H1 (cell line): ENCODE measurements at regions not wholly inside any gene's neighbourhood (a gene's known extent, or its start where the extent isn't known, plus 50 kb on each side); places are given as distances from the start of the nearest gene placed in this dataset.

ENCODE experiments used
- CTCF ChIA-PET: fragments of 300-600 bp; sonication (Branson Sonifier 250); formaldehyde crosslinking; loops from one replicate; lab custom pipeline; 2021; ENCODE audit not compliant: partially characterized antibody; lab: Charles Lee
- POLR2A ChIA-PET: fragments of 300-600 bp; sonication (Branson Sonifier 250); formaldehyde crosslinking; loops from one replicate; lab custom pipeline; 2021; ENCODE audit warnings: inconsistent platforms; ENCODE audit not compliant: partially characterized antibody; lab: Charles Lee
- DNase-seq, 2 experiments: peaks; one replicate each; pipeline versions ENCODE4 v3.0.0 to v3.0.0-alpha.2; 2010 to 2022; ENCODE audit warnings: low spot score in 2 of 2, low read depth in 1 of 2, mixed read lengths in 1 of 2
- FAIRE-seq: peaks from 2 replicates; lab custom pipeline; 2011; peaks lifted over from hg19 to GRCh38; lab: Jason Lieb, UNC
- H2AFZ ChIP-seq: 2 replicates; pipeline ENCODE4 v1.8.1; 2012; ENCODE audit warnings: low read length, inconsistent platforms
- H2AK5ac ChIP-seq: 2 replicates; pipeline ENCODE4 v1.6.1; 2013; ENCODE audit warnings: low read depth, low read length
- H2BK120ac ChIP-seq: replicated peaks from 2 replicates; pipeline ENCODE3; 2013; ENCODE audit warnings: low read depth, low read length, inconsistent platforms
- H2BK12ac ChIP-seq: 2 replicates; pipeline ENCODE4 v1.6.1; 2013; ENCODE audit warnings: low read depth, low read length
- H2BK15ac ChIP-seq: 2 replicates; pipeline ENCODE4 v1.6.1; 2013; ENCODE audit warnings: low read length
- H2BK20ac ChIP-seq: 2 replicates; pipeline ENCODE4 v1.6.1; 2013; ENCODE audit warnings: low read length
- H2BK5ac ChIP-seq: 2 replicates; pipeline ENCODE4 v1.6.1; 2013; ENCODE audit warnings: low read depth, low read length
- H3K14ac ChIP-seq: 2 replicates; pipeline ENCODE4 v1.6.1; 2013; ENCODE audit warnings: inconsistent platforms; ENCODE audit not compliant: insufficient read length
- H3K18ac ChIP-seq: 2 replicates; pipeline ENCODE4 v1.6.1; 2013; ENCODE audit warnings: low read length; ENCODE audit errors: extremely low read depth
- H3K23ac ChIP-seq: 2 replicates; pipeline ENCODE4 v1.6.1; 2013; ENCODE audit warnings: inconsistent platforms; ENCODE audit not compliant: insufficient read length
- H3K23me2 ChIP-seq: 2 replicates; pipeline ENCODE4 v1.6.1; 2013; ENCODE audit warnings: low read depth, low read length
- H3K27ac ChIP-seq: 2 replicates; pipeline ENCODE4 v1.6.1; 2011; ENCODE audit warnings: low read depth, low read length, inconsistent platforms
- H3K27me3 ChIP-seq, 4 experiments: replicated peaks in 1 of 4; 1 replicate in 1 of 4; 2 replicates in 3 of 4; pipeline versions ENCODE4 v1.6.1 to v1.8.1; 2011 to 2013; ENCODE audit warnings: low read length in 3 of 4, mild to moderate bottlenecking in 3 of 4, inconsistent platforms in 2 of 4, mixed read lengths in 2 of 4, moderate library complexity in 1 of 4; ENCODE audit not compliant: control insufficient read depth in 3 of 4, insufficient read depth in 3 of 4; ENCODE audit errors: extremely low read depth in 1 of 4
- H3K36me3 ChIP-seq, 4 experiments: 2 replicates each; pipeline versions ENCODE4 v1.6.1 to v1.8.1; 2011 to 2013; ENCODE audit warnings: mild to moderate bottlenecking in 4 of 4, low read length in 3 of 4, moderate library complexity in 2 of 4, control low read depth in 1 of 4, inconsistent platforms in 1 of 4; ENCODE audit not compliant: insufficient read depth in 4 of 4, control insufficient read depth in 2 of 4
- H3K4ac ChIP-seq: replicated peaks from 2 replicates; pipeline ENCODE3; 2013; ENCODE audit warnings: low read length, low read depth, mixed read lengths, inconsistent platforms; ENCODE audit not compliant: insufficient read length
- H3K4me1 ChIP-seq, 4 experiments: replicated peaks in 1 of 4; 1 replicate in 1 of 4; 2 replicates in 3 of 4; pipeline versions ENCODE4 v1.6.1 to v1.8.1; 2011 to 2013; ENCODE audit warnings: low read length in 3 of 4, inconsistent platforms in 2 of 4, mixed read lengths in 1 of 4; ENCODE audit not compliant: insufficient read depth in 4 of 4, control insufficient read depth in 3 of 4
- H3K4me2 ChIP-seq, 2 experiments: 2 replicates each; pipeline versions ENCODE4 v1.6.1 to v1.8.1; 2011 to 2013; ENCODE audit warnings: low read depth in 2 of 2, low read length in 2 of 2, control low read depth in 1 of 2, inconsistent platforms in 1 of 2, mild to moderate bottlenecking in 1 of 2; ENCODE audit not compliant: insufficient read depth in 1 of 2
- H3K4me3 ChIP-seq, 4 experiments: fragments of 200-600, 300-600 bp in 1 of 4; sonication (generic), shearing (Covaris generic), sonication (Bioruptor Twin) in 1 of 4; 2 replicates each; pipeline versions ENCODE4 v1.5.1 to v1.8.1; 2011 to 2016; ENCODE audit warnings: low read length in 4 of 4, low read depth in 3 of 4, control low read depth in 2 of 4, inconsistent platforms in 2 of 4, mild to moderate bottlenecking in 2 of 4, mixed read lengths in 1 of 4, moderate library complexity in 1 of 4; ENCODE audit not compliant: insufficient read depth in 2 of 4; ENCODE audit errors: extremely low read depth in 1 of 4
- H3K56ac ChIP-seq: replicated peaks from 2 replicates; pipeline ENCODE3; 2013; ENCODE audit warnings: low read depth, mild to moderate bottlenecking, mixed read lengths, low read length, inconsistent platforms; ENCODE audit not compliant: insufficient read length
- H3K79me1 ChIP-seq: 2 replicates; pipeline ENCODE4 v1.6.1; 2013; ENCODE audit warnings: low read depth, low read length, control low read depth
- H3K79me2 ChIP-seq, 2 experiments: 2 replicates each; pipeline versions ENCODE4 v1.6.1 to v1.8.1; 2012 to 2013; ENCODE audit warnings: low read length in 2 of 2, mild to moderate bottlenecking in 2 of 2, inconsistent platforms in 1 of 2; ENCODE audit not compliant: insufficient read depth in 2 of 2, control insufficient read depth in 1 of 2
- H3K9ac ChIP-seq, 4 experiments: replicated peaks in 1 of 4; 1 replicate in 1 of 4; 2 replicates in 3 of 4; pipeline versions ENCODE4 v1.6.1 to v1.8.1; 2011 to 2013; ENCODE audit warnings: low read depth in 3 of 4, low read length in 3 of 4, control low read depth in 2 of 4, mild to moderate bottlenecking in 2 of 4, moderate library complexity in 2 of 4, inconsistent platforms in 1 of 4; ENCODE audit errors: extremely low read depth in 1 of 4
- H3K9me3 ChIP-seq, 2 experiments: 2 replicates each; pipeline versions ENCODE4 v1.6.1 to v1.8.1; 2012 to 2013; ENCODE audit warnings: mild to moderate bottlenecking in 2 of 2, moderate library complexity in 2 of 2, control low read depth in 1 of 2, inconsistent platforms in 1 of 2, low read depth in 1 of 2, low read length in 1 of 2, mixed read lengths in 1 of 2; ENCODE audit not compliant: insufficient read depth in 2 of 2
- H4K20me1 ChIP-seq, 2 experiments: replicated peaks in 1 of 2; 2 replicates each; pipeline versions ENCODE3 to v1.8.1; 2011 to 2013; ENCODE audit warnings: inconsistent platforms in 2 of 2, low read length in 2 of 2, mild to moderate bottlenecking in 1 of 2; ENCODE audit not compliant: insufficient read depth in 2 of 2, control insufficient read depth in 1 of 2
- H4K5ac ChIP-seq: 2 replicates; pipeline ENCODE4 v1.6.1; 2013; ENCODE audit warnings: low read length, low read depth, mixed read lengths, inconsistent platforms; ENCODE audit not compliant: insufficient read length
- H4K8ac ChIP-seq: 2 replicates; pipeline ENCODE4 v1.8.0; 2013; ENCODE audit warnings: mild to moderate bottlenecking, moderate library complexity, low read length, inconsistent platforms; ENCODE audit not compliant: insufficient read depth; ENCODE audit errors: extremely low read depth
- H4K91ac ChIP-seq: replicated peaks from 2 replicates; pipeline ENCODE3; 2013; ENCODE audit warnings: low read length, mixed read lengths, inconsistent platforms; ENCODE audit not compliant: insufficient read length
- ATF3 ChIP-seq: IDR thresholded peaks from 2 replicates; pipeline ENCODE4 v1.6.1; 2011; ENCODE audit warnings: low read depth, mild to moderate bottlenecking, low read length; ENCODE audit not compliant: insufficient read depth
- CREB1 ChIP-seq: IDR thresholded peaks from 2 replicates; pipeline ENCODE4 v1.6.1; 2012; ENCODE audit warnings: inconsistent platforms
- EGR1 ChIP-seq: IDR thresholded peaks from 2 replicates; pipeline ENCODE4 v1.6.1; 2011; ENCODE audit warnings: low read depth, low read length, borderline replicate concordance
- KDM4A ChIP-seq: IDR thresholded peaks from one replicate; pipeline ENCODE4 v1.7.1; 2012; ENCODE audit warnings: low read depth, mild to moderate bottlenecking, moderate library complexity, low read length, inconsistent platforms; ENCODE audit not compliant: severe bottlenecking
- PHF8 ChIP-seq: fragments of 200-600 bp; sonication (generic); conservative IDR thresholded peaks from 2 replicates; pipeline ENCODE4 v1.7.1; 2012; ENCODE audit warnings: low read depth, mild to moderate bottlenecking, inconsistent platforms, low read length, moderate library complexity
- RAD21 ChIP-seq, 2 experiments: IDR thresholded peaks in 1 of 2; conservative IDR thresholded peaks in 1 of 2; 2 replicates each; pipeline ENCODE4 v1.6.1; 2011; ENCODE audit warnings: low read depth in 2 of 2, low read length in 2 of 2, improper control_type of control experiment in 1 of 2, inconsistent platforms in 1 of 2, mild to moderate bottlenecking in 1 of 2, moderate library complexity in 1 of 2
- SRF ChIP-seq: IDR thresholded peaks from 2 replicates; pipeline ENCODE4 v1.6.1; 2011; ENCODE audit warnings: mild to moderate bottlenecking, low read depth, low read length, moderate library complexity
- TAF1 ChIP-seq: IDR thresholded peaks from 2 replicates; pipeline ENCODE4 v1.6.1; 2011; ENCODE audit warnings: mild to moderate bottlenecking, low read depth, low read length
- WGBS, 2 experiments: shearing (Covaris generic) in 1 of 2; methylation state at CpG; one replicate each; pipeline versions ENCODE4 v1.1.6 to v1.1.7; 2013 to 2015; ENCODE audit warnings: low lambda C conversion rate in 2 of 2, mixed read lengths in 2 of 2, inconsistent platforms in 1 of 2, low coverage in 1 of 2, missing lambda C conversion rate in 1 of 2; ENCODE audit not compliant: insufficient replicate concordance in 2 of 2, insufficient coverage in 1 of 2, insufficient read length in 1 of 2; ENCODE audit errors: extremely low coverage in 1 of 2, missing lambda C conversion rate in 1 of 2; 5-methylcytosine and 5-hydroxymethylcytosine counted together

GRCh38 chr1:30487042-30487441 lies 236.3 kb downstream of the MATN1 start:
- Histone ChIP-seq H3K4me2 (no peak overlapping the region), H4K91ac (no peak overlapping the region), H3K79me1 (no peaks in the 10 kb centered on the region), H2BK5ac (no peak overlapping the region), H3K14ac (no peak overlapping the region), H3K36me3 (no peaks in the 10 kb centered on the region), H3K56ac (no peak overlapping the region), H2BK15ac (no peak overlapping the region), H3K27ac (no peak overlapping the region), H3K4me3 (no peak overlapping the region), H3K18ac (no peak overlapping the region), H2BK120ac (no peak overlapping the region), H4K20me1 (peaks cover 0 to 5% of the 10 kb centered on the region in 2 experiments), H2AK5ac (no peak overlapping the region), H3K27me3 (no peaks in the 10 kb centered on the region), H3K4ac (no peak overlapping the region), H4K5ac (no peak overlapping the region), H3K4me1 (no peaks in the 10 kb centered on the region), H2AFZ (no peak overlapping the region), H3K23me2 (peaks cover 10% of the 10 kb centered on the region; the same call in 1 of the 2 replicates), H2BK20ac (no peak overlapping the region), H2BK12ac (no peak overlapping the region), H3K23ac (no peak overlapping the region), H4K8ac (no peak overlapping the region), H3K9me3 (peaks cover 30 to 41% of the 10 kb centered on the region in 2 experiments), H3K9ac (no peak overlapping the region), H3K79me2 (no peaks in the 10 kb centered on the region; a peak in 1 of 4 replicates)
- FAIRE-seq (no peak), DNase-seq (no peak)
- TF ChIP-seq ATF3 (no peak), EGR1 (no peak), PHF8 (no peak), RAD21 (IDR thresholded peaks at IDR 0.05 in 1 of 2, conservative IDR thresholded peaks at IDR 0.05 in 1 of 2; ENCODE audit: low read depth in 2 of 2, low read length in 2 of 2) (no peak), KDM4A (no peak), SRF (no peak), TAF1 (no peak), CREB1 (no peak)
- ChIA-PET CTCF (no interaction called here), POLR2A (no interaction called here)
- WGBS, 2 experiments: 50% methylated on average over 1 of the region's 4 CpGs; no CpG with 5 or more reads in 1 of the 2 experiments
